ENCODE measurements at regions not wholly inside any gene's neighbourhood (a gene's known extent, or its start where the extent isn't known, plus 50 kb on each side); places are given as distances from the start of the nearest gene placed in this dataset.

DNA sequence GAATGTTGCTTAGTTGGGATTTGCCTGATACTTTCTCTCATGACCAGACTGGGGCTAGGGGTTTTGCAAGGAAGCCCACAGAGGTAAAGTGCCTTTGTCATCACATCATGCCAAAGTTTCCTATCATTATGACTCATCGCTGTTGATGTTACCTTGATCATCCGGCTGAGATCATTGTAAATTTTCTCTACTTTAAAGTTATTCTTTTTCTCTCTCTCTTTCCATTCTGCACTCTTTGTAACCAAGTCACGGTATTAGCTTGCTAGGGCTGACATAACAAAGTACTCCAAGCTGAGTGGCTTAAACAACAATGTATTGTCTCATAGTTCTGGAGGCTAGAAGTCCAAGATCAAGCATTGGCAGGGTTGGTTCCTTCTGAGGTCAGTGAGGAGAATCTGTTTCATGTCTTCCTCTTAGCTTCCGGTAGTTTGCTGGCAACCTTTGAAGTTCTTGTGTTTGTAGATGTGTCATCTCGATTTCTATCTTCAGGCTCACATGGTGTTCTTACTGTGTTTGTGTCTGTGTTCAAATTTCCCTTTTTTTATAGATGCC is 113.0 kb downstream of the DTHD1 start:
- H3K9ac ChIP-seq (ENCODE audit: low read length): no peak overlapping the region
- WGBS (ENCODE audit: insufficient coverage): 87% methylated on average over 4 of the region's 5 CpGs
- no peaks in the 10 kb centered on the region for H3K27me3 ChIP-seq (replicated peaks in 1 of 4; ENCODE audit: control extremely low read depth in 1 of 4, control insufficient read depth in 3 of 4, insufficient read depth in 4 of 4, low read length in 3 of 4)
- intact Hi-C loops (cut with micrococcal nuclease): no loop called here
- ChIA-PET CTCF (no interaction called here), POLR2A (no interaction called here)
- H3K4me3 ChIP-seq (ENCODE audit: control extremely low read depth in 1 of 5, extremely low read depth in 1 of 5, insufficient read depth in 1 of 5, low read depth in 2 of 5, low read length in 4 of 5): no peak overlapping the region
- no peaks in the 10 kb centered on the region for H3K79me2 ChIP-seq (ENCODE audit: control insufficient read depth, insufficient read depth, low read length)
- Mint-ChIP-seq H3K27me3 (peaks cover 13% of the 10 kb centered on the region), H3K4me3 (no peak overlapping the region), H3K4me1 (no peaks in the 10 kb centered on the region), H3K27ac (no peak overlapping the region), H3K9me3 (ENCODE audit: insufficient read depth) (no peaks in the 10 kb centered on the region)
- ATAC-seq (ENCODE audit: low read depth): no peak
- no peaks in the 10 kb centered on the region for H4K20me1 ChIP-seq (ENCODE audit: control insufficient read depth, insufficient read depth, low read length, poor library complexity, severe bottlenecking)
- H2AFZ ChIP-seq (ENCODE audit: insufficient read depth, low read depth, low read length, poor library complexity, severe bottlenecking): no peak overlapping the region
- no peak overlapping the region for H3K4me2 ChIP-seq (replicated peaks; ENCODE audit: low read depth, low read length, poor library complexity, severe bottlenecking)
- no peaks in the 10 kb centered on the region for H3K36me3 ChIP-seq (replicated peaks in 1 of 2; ENCODE audit: control extremely low read depth in 1 of 2, control insufficient read depth in 1 of 2, extremely low read depth in 1 of 2, insufficient read depth in 2 of 2, low read length in 1 of 2)
- H3K27ac ChIP-seq (ENCODE audit: low read length in 2 of 2): no peak overlapping the region
- H3K4me1 ChIP-seq (ENCODE audit: control insufficient read depth in 2 of 2, insufficient read depth in 2 of 2, low read length in 2 of 2): no peaks in the 10 kb centered on the region
- no peak for TF ChIP-seq EZH2 (IDR thresholded peaks at IDR 0.05; ENCODE audit: borderline replicate concordance, insufficient read depth, low read depth, low read length, poor library complexity, severe bottlenecking)
- TF ChIP-seq, protein P1, sequence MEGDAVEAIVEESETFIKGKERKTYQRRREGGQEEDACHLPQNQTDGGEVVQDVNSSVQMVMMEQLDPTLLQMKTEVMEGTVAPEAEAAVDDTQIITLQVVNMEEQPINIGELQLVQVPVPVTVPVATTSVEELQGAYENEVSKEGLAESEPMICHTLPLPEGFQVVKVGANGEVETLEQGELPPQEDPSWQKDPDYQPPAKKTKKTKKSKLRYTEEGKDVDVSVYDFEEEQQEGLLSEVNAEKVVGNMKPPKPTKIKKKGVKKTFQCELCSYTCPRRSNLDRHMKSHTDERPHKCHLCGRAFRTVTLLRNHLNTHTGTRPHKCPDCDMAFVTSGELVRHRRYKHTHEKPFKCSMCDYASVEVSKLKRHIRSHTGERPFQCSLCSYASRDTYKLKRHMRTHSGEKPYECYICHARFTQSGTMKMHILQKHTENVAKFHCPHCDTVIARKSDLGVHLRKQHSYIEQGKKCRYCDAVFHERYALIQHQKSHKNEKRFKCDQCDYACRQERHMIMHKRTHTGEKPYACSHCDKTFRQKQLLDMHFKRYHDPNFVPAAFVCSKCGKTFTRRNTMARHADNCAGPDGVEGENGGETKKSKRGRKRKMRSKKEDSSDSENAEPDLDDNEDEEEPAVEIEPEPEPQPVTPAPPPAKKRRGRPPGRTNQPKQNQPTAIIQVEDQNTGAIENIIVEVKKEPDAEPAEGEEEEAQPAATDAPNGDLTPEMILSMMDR (IDR thresholded peaks at IDR 0.05): no peak
- no peaks in the 10 kb centered on the region for H3K9me3 ChIP-seq (ENCODE audit: control extremely low read depth in 1 of 3, control insufficient read depth in 2 of 3, insufficient read depth in 1 of 3, low read length in 2 of 3)
- no peak for DNase-seq

DNA sequence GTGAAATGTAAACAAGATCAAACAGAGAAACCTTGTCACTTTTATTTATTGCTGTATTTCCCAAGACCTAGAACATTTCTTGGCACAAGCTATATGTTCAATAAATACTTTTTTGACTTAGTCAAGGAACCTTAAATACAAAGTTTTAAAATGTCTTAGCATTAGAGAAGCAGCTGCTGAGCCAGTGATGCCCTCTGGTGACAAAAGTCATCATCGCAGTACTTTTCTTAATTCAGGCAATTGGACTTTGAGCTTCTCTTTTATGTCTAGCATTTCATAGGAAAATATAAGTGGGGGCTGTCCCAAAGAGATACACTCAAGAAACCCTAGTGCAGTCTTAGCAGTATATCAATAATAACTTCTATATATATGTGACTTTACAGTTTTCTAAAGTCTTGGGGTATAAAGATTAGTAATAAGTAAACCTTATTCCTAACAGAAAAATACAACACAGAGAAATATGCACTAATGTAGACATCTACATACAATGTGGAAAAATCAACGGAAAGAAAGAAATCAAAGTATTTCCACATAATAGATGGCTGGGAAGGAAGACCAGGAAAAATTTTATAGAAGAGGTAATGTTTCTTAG is 118.4 kb downstream of the DTHD1 start:
- Histone ChIP-seq H3K9me3 (ENCODE audit: control extremely low read depth in 1 of 3, control insufficient read depth in 2 of 3, insufficient read depth in 1 of 3, low read length in 2 of 3) (no peaks in the 10 kb centered on the region), H4K20me1 (ENCODE audit: control insufficient read depth, insufficient read depth, low read length, poor library complexity, severe bottlenecking) (no peaks in the 10 kb centered on the region), H3K36me3 (replicated peaks in 1 of 2; ENCODE audit: control extremely low read depth in 1 of 2, control insufficient read depth in 1 of 2, extremely low read depth in 1 of 2, insufficient read depth in 2 of 2, low read length in 1 of 2) (no peaks in the 10 kb centered on the region), H3K4me3 (ENCODE audit: control extremely low read depth in 1 of 5, extremely low read depth in 1 of 5, insufficient read depth in 1 of 5, low read depth in 2 of 5, low read length in 4 of 5) (no peak overlapping the region), H3K9ac (ENCODE audit: low read length) (no peak overlapping the region), H3K79me2 (ENCODE audit: control insufficient read depth, insufficient read depth, low read length) (no peaks in the 10 kb centered on the region), H3K4me1 (ENCODE audit: control insufficient read depth in 2 of 2, insufficient read depth in 2 of 2, low read length in 2 of 2) (no peaks in the 10 kb centered on the region), H3K27ac (ENCODE audit: low read length in 2 of 2) (no peak overlapping the region), H3K4me2 (replicated peaks; ENCODE audit: low read depth, low read length, poor library complexity, severe bottlenecking) (no peak overlapping the region), H3K27me3 (replicated peaks in 1 of 4; ENCODE audit: control extremely low read depth in 1 of 4, control insufficient read depth in 3 of 4, insufficient read depth in 4 of 4, low read length in 3 of 4) (no peaks in the 10 kb centered on the region), H2AFZ (ENCODE audit: insufficient read depth, low read depth, low read length, poor library complexity, severe bottlenecking) (no peak overlapping the region)
- Mint-ChIP-seq H3K4me1 (no peaks in the 10 kb centered on the region), H3K27me3 (no peaks in the 10 kb centered on the region), H3K9me3 (ENCODE audit: insufficient read depth) (peaks cover 5% of the 10 kb centered on the region), H3K4me3 (no peak overlapping the region), H3K27ac (no peak overlapping the region)
- WGBS (ENCODE audit: insufficient coverage): no CpG with 5 or more reads among the region's 2 CpGs
- ATAC-seq (ENCODE audit: low read depth) (peak; percentile 56), DNase-seq (peak; percentile 67)
- POLR2A ChIA-PET: no interaction called here
- CTCF ChIA-PET: interaction anchor here (0.6 to 4.5 kb wide), 58 partner anchors 10 to 468 kb away, joined by 3 to 81 read pairs (median 5); partner anchors contain the start of gene ARAP2
- intact Hi-C loops (cut with micrococcal nuclease): loop anchor here (1.0 to 5.0 kb wide), 4 partner anchors 13 to 217 kb away; partner anchors contain the start of gene ARAP2
- no peak for TF ChIP-seq EZH2 (IDR thresholded peaks at IDR 0.05; ENCODE audit: borderline replicate concordance, insufficient read depth, low read depth, low read length, poor library complexity, severe bottlenecking)
- TF ChIP-seq, protein P1 (IDR thresholded peaks at IDR 0.05): peak; percentile 84

All from B cell (primary cell).